Fibroblast of skin of left quadriceps (primary cell): ENCODE measurements at regions not wholly inside any gene's neighbourhood (a gene's known extent, or its start where the extent isn't known, plus 50 kb on each side); places are given as distances from the start of the nearest gene placed in this dataset.
A peak's percentile ranks its signal among the peaks of the same experiment; 100 is the strongest.
"Not testable (repeated sequence)": the region's sequence is repeated elsewhere in the genome, so short reads cannot be mapped to it uniquely, and the experiment has no call there.

ENCODE experiments used
- DNase-seq, 2 experiments: peaks; one replicate each; pipeline ENCODE4 v3.0.0-alpha.2; 2013; ENCODE audit warnings: low read depth in 2 of 2

- DNase-seq = no peak
These were observed 50.1 kb upstream of the ZNF608 start for GRCh38 chr5:124796495-124796894.

GRCh38 chr5:124797665-124798087 is 51.2 kb upstream of the ZNF608 start:
- DNase-seq = no peak

- DNase-seq = no peak
These were observed 52.5 kb upstream of the ZNF608 start for GRCh38 chr5:124798890-124799289.

GRCh38 chr5:124801551-124801950 is 55.1 kb upstream of the ZNF608 start:
- no peak for DNase-seq

GRCh38 chr5:124803617-124804323 is 57.3 kb upstream of the ZNF608 start:
- no peak for DNase-seq

- DNase-seq = no peak
These were observed 59.6 kb upstream of the ZNF608 start for GRCh38 chr5:124806026-124806372.

GRCh38 chr5:124806373-124807077 is 60.1 kb upstream of the ZNF608 start:
- DNase-seq = peak; percentile 71 to 72

GRCh38 chr5:124808842-124809268 is 62.4 kb upstream of the ZNF608 start:
- DNase-seq = no peak

GRCh38 chr5:124810396-124811006 is 64.1 kb upstream of the ZNF608 start:
- DNase-seq = no peak

GRCh38 chr5:124812771-124813358 is 66.4 kb upstream of the ZNF608 start:
- no peak for DNase-seq

- no peak for DNase-seq
These were observed 69.9 kb upstream of the ZNF608 start for GRCh38 chr5:124816381-124816780.

- DNase-seq = no peak
These were observed 72.8 kb upstream of the ZNF608 start for GRCh38 chr5:124819201-124819600.

GRCh38 chr5:124822647-124823046 is 76.2 kb upstream of the ZNF608 start:
- DNase-seq = no peak

- DNase-seq = no peak
These were observed 76.9 kb upstream of the ZNF608 start for GRCh38 chr5:124823380-124823779.

- peak in 1 of 2 experiments; percentile 20 for DNase-seq
These were observed 78.3 kb upstream of the ZNF608 start for GRCh38 chr5:124824637-124825158.

GRCh38 chr5:124825250-124825982 is 79.0 kb upstream of the ZNF608 start:
- no peak for DNase-seq

- no peak for DNase-seq
These were observed 79.5 kb upstream of the ZNF608 start for GRCh38 chr5:124825983-124826337.

- no peak for DNase-seq
These were observed 82.3 kb upstream of the ZNF608 start for GRCh38 chr5:124828731-124829234.

- DNase-seq = no peak
These were observed 85.3 kb upstream of the ZNF608 start for GRCh38 chr5:124831687-124832240.

- DNase-seq = no peak
These were observed 86.1 kb upstream of the ZNF608 start for GRCh38 chr5:124832510-124832909.

GRCh38 chr5:124836314-124836713 is 89.9 kb upstream of the ZNF608 start:
- not testable (repeated sequence) for DNase-seq
